HG03342 (cell line): ENCODE measurements at regions not wholly inside any gene's neighbourhood (a gene's known extent, or its start where the extent isn't known, plus 50 kb on each side); places are given as distances from the start of the nearest gene placed in this dataset.

Experiments used
- ATAC-seq: cut with Tn5 transposase; IDR thresholded peaks from one replicate; pipeline ENCODE4 v1.9.1; 2021; ENCODE audit warnings: mild to moderate bottlenecking, moderate library complexity; ENCODE audit not compliant: unreplicated experiment

GRCh38 chr21:34313116-34313515 is 50.7 kb upstream of the KCNE2 start:
- ATAC-seq = no peak
